ENCODE measurements at regions not wholly inside any gene's neighbourhood (a gene's known extent, or its start where the extent isn't known, plus 50 kb on each side); places are given as distances from the start of the nearest gene placed in this dataset.

- intact Hi-C loops (cut with micrococcal nuclease): no loop called here
- no peak overlapping the region for H3K4me2 ChIP-seq (ENCODE audit: insufficient read depth, low read length)
These were observed 82.4 kb upstream of the LRPAP1 start for GRCh38 chr4:3614731-3614980.

More at GRCh38 chr4:3614731-3614980, 82.4 kb upstream of the LRPAP1 start:
- Histone ChIP-seq H3K4me3 (replicated peaks in 1 of 3; ENCODE audit: insufficient read depth in 1 of 3, low read depth in 1 of 3, low read length in 3 of 3) (no peak overlapping the region), H3K9ac (replicated peaks; ENCODE audit: extremely low read depth, insufficient read depth, low read length) (no peak overlapping the region), H3K27ac (ENCODE audit: insufficient read depth, low read depth, low read length) (no peak overlapping the region), H3K9me3 (replicated peaks; ENCODE audit: control insufficient read depth, insufficient read depth, low read length) (no peaks in the 10 kb centered on the region), H3K36me3 (ENCODE audit: control insufficient read depth in 2 of 2, extremely low read depth in 1 of 2, insufficient read depth in 2 of 2, low read length in 2 of 2) (no peaks in the 10 kb centered on the region), H3K27me3 (ENCODE audit: control insufficient read depth in 2 of 2, insufficient read depth in 2 of 2, low read length in 2 of 2) (no peaks in the 10 kb centered on the region), H3K9me1 (replicated peaks; ENCODE audit: control insufficient read depth, extremely low read depth, insufficient read depth, low read length) (no peaks in the 10 kb centered on the region), H2AFZ (ENCODE audit: low read depth, low read length) (no peak overlapping the region), H4K20me1 (replicated peaks; ENCODE audit: control insufficient read depth, extremely low read depth, insufficient read depth, low read length) (no peaks in the 10 kb centered on the region), H3K79me2 (ENCODE audit: control insufficient read depth, insufficient read depth, low read length) (no peaks in the 10 kb centered on the region), H3K4me1 (ENCODE audit: control insufficient read depth, extremely low read depth, insufficient read depth, low read length) (no peaks in the 10 kb centered on the region)
- BruUV-seq (replicated peaks): no TSS peak
- no peak for TF ChIP-seq POLR2AphosphoS5 (IDR thresholded peaks at IDR 0.05; ENCODE audit: insufficient read depth, low read depth, low read length)
- TF ChIP-seq POLR2A (IDR thresholded peaks at IDR 0.05; ENCODE audit: low read depth, low read length): no peak
- TF ChIP-seq EZH2 (IDR thresholded peaks at IDR 0.05; ENCODE audit: borderline replicate concordance, low read depth, low read length, severe bottlenecking): no peak
- no peak for TF ChIP-seq JUN (IDR thresholded peaks at IDR 0.05; ENCODE audit: borderline replicate concordance, insufficient read depth, insufficient read length, low read depth)
- no peak for TF ChIP-seq MAX (IDR thresholded peaks at IDR 0.05; ENCODE audit: insufficient read depth, insufficient read length)
- TF ChIP-seq CTCF (IDR thresholded peaks at IDR 0.05; ENCODE audit: extremely low read depth in 1 of 2, insufficient read depth in 1 of 2, low read depth in 1 of 2, low read length in 2 of 2): no peak
- TF ChIP-seq FOS (IDR thresholded peaks at IDR 0.05; ENCODE audit: borderline replicate concordance, insufficient read depth, low read length): no peak
- no peak for TF ChIP-seq MYC (IDR thresholded peaks at IDR 0.05; ENCODE audit: low read depth, low read length)
- TF ChIP-seq GATA2 (IDR thresholded peaks at IDR 0.05; ENCODE audit: insufficient read depth, insufficient read length, low read depth, low read length): no peak
- FAIRE-seq: no peak
- POLR2A ChIA-PET: no interaction called here
- dilution Hi-C loops (cut with MboI; ENCODE audit: extremely low pct_ligation_motif_present, low sequenced_read_pairs): no loop called here
- CTCF ChIA-PET: no interaction called here
- DNase-seq (ENCODE audit: low read depth, low spot score): no peak

Measured in endothelial cell of umbilical vein (primary cell).